Activated T-cell treated with anti-CD3 and anti-CD28 coated beads, Interleukin-2, amount 50 U/mL, for 1 hour (primary cell): ENCODE measurements at regions not wholly inside any gene's neighbourhood (a gene's known extent, or its start where the extent isn't known, plus 50 kb on each side); places are given as distances from the start of the nearest gene placed in this dataset.
"Not testable (repeated sequence)": the region's sequence is repeated elsewhere in the genome, so short reads cannot be mapped to it uniquely, and the experiment has no call there.

Experiments used
- DNase-seq: peaks from one replicate; pipeline ENCODE4 v3.0.0-alpha.2; 2020

GRCh38 chr6:15754035-15754705 is 91.3 kb upstream of the DTNBP1 start:
- DNase-seq, result no peak

- no peak for DNase-seq
Measured at GRCh38 chr6:15752820-15753219, 90.0 kb upstream of the DTNBP1 start.

DNA sequence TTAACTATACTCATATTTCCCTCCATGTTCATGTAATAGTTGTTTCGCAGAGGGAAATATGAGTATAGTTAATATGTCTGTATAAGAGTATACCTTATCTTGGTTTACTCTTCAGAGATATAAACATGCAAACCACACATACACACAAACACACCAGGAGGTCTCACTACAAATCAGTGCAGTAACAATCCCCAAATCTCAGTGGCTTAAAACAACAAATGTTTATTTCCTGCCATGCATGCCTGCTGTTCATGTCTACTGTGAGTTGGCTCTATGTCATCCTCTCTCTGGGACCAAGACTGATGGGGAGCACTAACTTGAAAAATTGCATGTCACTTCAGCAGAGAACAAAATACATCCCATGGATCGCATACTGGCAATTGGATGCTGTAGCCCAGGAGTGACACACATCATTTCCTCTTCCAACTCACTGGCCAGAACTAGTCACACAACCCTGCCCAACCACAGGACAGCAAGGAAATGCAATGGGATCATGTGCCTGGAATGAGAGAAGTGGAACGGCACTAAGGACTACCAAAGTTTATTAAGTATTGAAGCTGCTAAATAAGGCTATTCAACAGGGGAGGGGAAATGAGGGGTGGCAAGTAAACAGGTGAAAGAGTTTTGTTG is 89.0 kb upstream of the DTNBP1 start:
- DNase-seq, result no peak

GRCh38 chr6:15748341-15748740 is 85.5 kb upstream of the DTNBP1 start:
- DNase-seq, result no peak

DNA sequence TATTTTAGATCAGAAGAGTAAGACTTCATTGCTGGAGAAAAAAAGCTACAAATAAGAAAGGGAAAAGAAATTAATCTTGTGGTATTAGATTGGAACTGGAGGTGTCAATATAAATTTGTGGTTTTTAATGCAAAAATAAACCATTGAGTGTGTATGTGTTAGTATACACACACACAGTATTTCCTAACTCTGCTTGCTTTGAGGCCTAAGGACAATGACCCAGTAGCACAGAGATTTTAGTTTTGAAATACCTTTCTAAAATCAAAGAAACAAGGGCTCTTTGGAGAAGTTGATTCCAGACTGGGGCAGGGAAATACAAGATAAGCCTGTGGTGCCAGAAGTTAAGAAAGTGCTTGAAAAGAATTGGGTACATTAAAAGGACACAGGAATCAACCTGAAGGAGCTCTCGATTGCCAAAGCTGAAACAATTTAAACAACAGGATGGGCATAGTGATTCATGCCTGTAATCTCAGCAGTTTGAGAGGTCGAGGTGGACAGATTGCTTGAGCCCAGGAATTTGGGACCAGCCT is 84.6 kb upstream of the DTNBP1 start:
- no peak for DNase-seq

GRCh38 chr6:15745781-15746180 is 83.0 kb upstream of the DTNBP1 start:
- DNase-seq, result no peak

DNA sequence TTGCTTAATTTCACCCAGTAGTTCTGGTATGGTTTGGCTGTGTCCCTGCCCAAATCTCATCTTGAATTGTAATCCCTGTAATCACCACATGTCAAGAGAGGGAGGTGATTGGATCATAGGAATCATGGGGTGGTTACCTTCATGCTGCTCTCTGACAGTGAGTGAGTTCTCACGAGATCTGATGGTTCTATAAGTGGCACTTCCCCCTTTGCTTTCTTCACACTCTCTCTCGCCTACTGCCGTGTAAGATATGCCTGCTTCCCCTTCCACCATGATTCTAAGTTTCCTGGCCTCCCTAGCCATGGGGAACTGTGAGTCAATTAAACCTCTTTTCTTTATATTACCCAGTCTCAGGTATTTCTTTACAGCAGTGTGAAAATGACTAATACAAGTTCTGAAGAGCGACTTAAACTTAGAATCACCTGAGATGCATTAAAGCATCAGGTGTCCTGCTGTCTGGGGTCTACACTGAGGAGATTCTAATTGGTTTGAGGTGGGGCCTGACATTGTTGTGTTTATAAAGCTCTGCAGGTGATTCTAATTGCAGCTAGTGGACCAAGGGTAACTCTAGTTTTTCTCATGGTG is 82.1 kb upstream of the DTNBP1 start:
- no peak for DNase-seq

GRCh38 chr6:15742013-15742412 is 79.2 kb upstream of the DTNBP1 start:
- DNase-seq, result not testable (repeated sequence)

DNA sequence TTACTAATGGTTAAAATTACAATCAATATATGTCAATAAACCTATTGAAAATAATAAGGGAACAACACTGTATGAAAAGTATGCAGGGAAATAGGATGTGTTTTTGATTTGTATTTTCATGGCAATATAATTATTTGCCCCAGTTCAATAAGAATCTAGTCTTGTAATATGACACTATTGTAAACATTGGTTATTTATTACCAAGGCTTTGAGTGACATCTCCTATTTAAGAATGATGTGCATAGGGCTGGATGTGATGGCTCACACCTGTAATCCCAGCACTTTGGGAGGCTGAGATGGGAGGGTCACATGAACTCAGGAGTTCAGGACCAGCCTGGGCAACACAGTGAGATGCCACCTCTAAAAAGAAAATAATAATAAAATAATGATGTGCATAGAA is 78.6 kb upstream of the DTNBP1 start:
- DNase-seq, result no peak

GRCh38 chr6:15739867-15740266 is 77.0 kb upstream of the DTNBP1 start:
- no peak for DNase-seq

DNA sequence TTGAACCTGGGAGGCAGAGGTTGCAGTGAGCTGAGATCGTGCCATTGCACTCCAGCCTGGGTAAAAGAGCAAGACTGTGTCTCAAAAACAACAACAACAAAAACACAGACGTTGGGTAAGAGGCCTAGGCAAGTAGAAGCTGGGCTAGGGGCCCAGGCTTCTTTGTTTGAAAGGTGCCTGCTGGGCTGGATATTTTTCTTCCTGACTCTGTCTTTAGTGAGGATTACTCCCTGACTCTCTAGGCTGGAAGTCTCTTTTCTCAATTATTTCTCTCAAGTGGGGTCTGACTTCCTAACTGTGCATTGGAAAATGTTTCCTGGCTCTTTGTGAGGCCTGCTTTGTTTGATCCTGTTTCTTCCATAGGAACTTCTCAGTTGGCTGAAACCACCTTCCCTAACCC is 76.5 kb upstream of the DTNBP1 start:
- DNase-seq, result no peak

- DNase-seq, result not testable (repeated sequence)
Measured at GRCh38 chr6:15738195-15738594, 75.4 kb upstream of the DTNBP1 start.

- no peak for DNase-seq
Measured at GRCh38 chr6:15736297-15736696, 73.5 kb upstream of the DTNBP1 start.

DNA sequence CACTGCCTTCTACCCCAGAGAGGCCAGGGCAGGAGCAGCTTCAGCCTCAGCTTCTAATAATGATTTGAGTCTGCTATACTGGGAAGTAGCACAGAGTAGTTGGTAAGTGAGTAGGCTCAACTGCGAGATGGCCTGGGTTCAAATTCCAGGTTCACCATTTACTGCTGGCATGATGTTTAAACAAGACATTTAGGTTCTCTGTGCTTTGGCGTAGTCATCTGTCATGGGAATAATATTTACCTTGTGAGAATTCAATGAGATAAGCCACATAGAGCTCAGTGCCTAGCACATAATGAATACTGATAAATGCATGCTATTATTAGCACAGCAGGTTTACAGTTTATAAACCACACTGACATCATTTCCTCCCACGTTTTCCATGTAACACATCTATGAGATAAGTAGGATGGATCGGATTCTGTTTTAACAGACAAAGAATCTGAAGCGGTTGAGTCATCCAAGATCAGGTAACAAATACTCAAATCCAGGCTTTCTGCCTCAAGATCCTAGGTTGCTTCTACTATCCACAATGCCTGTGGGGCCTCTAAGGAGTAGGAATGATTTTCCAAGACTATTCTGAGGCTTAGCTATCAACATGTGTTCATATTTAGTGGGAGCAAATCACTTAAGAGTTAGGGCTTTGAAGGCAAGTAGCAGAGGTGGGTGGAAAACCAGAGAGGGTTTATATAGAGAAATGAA is 72.9 kb upstream of the DTNBP1 start:
- no peak for DNase-seq

DNA sequence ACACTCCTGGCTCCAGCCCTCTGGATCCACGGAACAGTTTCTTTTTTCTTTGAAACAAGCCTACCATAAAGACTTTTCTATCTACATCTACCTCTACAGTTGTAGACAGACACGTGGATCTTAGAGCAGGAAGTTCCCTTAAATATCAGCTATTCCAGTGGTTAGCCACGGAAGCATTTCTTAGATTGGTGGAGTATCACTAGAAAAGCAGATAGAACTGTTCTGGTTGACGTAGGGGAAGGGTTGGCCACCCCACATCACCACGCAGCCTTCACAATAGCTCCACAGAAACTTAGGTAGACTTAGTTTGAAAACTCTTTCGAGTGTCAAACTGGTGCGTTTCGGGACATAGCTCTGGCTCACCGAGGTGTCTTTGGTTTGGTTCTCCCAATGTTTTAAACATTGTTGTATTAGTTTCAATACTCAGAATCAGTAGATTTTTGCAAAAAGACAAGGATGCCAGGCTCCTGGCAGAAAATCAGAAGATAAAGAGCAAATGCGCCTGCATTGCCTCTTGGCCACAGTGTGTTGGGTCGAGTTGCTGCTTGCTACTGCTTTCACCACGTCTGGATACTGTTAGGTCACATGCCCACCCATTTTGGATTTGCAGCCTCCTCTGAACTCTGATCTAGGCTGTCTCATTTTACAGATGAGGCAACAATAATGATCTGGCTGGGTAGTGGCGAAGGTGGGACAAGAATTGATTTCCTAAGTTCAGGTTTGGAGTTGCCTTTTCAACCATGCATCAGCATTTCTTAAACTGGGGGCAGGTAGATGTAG is 71.5 kb upstream of the DTNBP1 start:
- DNase-seq, result no peak

DNA sequence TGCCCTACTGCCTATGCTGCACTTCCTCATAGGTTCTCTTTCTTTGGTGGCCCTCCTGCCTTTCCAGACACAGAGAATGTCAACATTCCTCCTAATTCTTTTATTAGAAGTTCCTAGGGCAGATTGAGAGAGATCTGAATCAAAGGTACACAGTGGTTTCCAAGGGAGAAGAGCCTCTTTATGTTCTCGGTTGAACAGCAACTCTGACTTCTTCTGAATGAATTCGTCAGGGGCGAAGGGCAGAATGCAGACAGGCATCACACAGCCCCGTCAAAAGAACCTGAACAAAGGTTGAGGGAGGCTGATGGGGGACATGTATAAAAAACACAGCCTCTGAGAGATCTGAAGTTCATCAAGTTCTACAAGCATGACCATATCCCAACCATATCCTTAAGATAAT is 68.1 kb upstream of the DTNBP1 start:
- DNase-seq, result no peak

GRCh38 chr6:15730442-15730841 is 67.6 kb upstream of the DTNBP1 start:
- no peak for DNase-seq

DNA sequence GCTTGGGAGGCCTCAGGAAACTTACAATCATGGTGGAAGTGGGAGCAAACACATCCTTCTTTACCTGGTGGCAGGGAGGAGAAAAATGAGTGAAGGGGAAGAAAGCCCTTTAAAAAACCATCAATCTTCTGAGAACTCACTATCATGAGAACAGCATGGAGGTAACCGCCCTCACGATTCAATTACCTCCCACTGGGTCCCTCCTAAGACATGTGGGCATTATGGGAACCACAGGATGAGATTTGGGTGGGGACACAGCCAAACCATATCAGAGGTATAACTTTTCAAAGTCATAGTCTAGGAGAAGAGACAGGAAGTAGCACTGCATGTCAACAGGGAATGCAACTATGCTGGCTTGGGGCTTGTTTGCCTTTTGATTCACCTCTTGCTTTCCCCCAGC is 59.9 kb upstream of the DTNBP1 start:
- DNase-seq, result no peak

GRCh38 chr6:15716889-15717288 is 54.1 kb upstream of the DTNBP1 start:
- DNase-seq, result no peak

- no peak for DNase-seq
Measured at GRCh38 chr6:15715851-15716250, 53.0 kb upstream of the DTNBP1 start.

- no peak for DNase-seq
Measured at GRCh38 chr6:15715060-15715459, 52.2 kb upstream of the DTNBP1 start.

- no peak for DNase-seq
Measured at GRCh38 chr6:15714658-15715057, 51.8 kb upstream of the DTNBP1 start.

GRCh38 chr6:15713325-15713724 is 50.5 kb upstream of the DTNBP1 start:
- DNase-seq, result no peak
